GM12873 (cell line): ENCODE measurements at regions not wholly inside any gene's neighbourhood (a gene's known extent, or its start where the extent isn't known, plus 50 kb on each side); places are given as distances from the start of the nearest gene placed in this dataset.

Source experiments
- CTCF ChIP-seq: IDR thresholded peaks from 2 replicates; pipeline ENCODE4 v1.5.1; 2012; ENCODE audit warnings: low read depth, mild to moderate bottlenecking, moderate library complexity, low read length, control low read depth; ENCODE audit not compliant: insufficient read depth; ENCODE audit errors: missing control alignments

GRCh38 chr2:61762292-61762691, 91.6 kb downstream of the FAM161A start:
- no peak for TF ChIP-seq CTCF

GRCh38 chr2:61759718-61760117, 94.1 kb downstream of the FAM161A start:
- no peak for TF ChIP-seq CTCF

GRCh38 chr2:61759005-61759404, 94.9 kb downstream of the FAM161A start:
- TF ChIP-seq CTCF: no peak

- no peak for TF ChIP-seq CTCF
These were observed 95.7 kb downstream of the FAM161A start for GRCh38 chr2:61758159-61758558.

GRCh38 chr2:61753512-61753911, 100.3 kb downstream of the FAM161A start:
- TF ChIP-seq CTCF: no peak

- no peak for TF ChIP-seq CTCF
These were observed 103.2 kb downstream of the FAM161A start for GRCh38 chr2:61750624-61751023.

GRCh38 chr2:61742955-61743354, 110.9 kb downstream of the FAM161A start:
- no peak for TF ChIP-seq CTCF
